Osteoblast (primary cell): ENCODE measurements at regions not wholly inside any gene's neighbourhood (a gene's known extent, or its start where the extent isn't known, plus 50 kb on each side); places are given as distances from the start of the nearest gene placed in this dataset.

Experiments
- DNase-seq: peaks from one replicate; pipeline ENCODE4 v3.0.0; 2011; ENCODE audit warnings: low spot score, mixed read lengths; ENCODE audit not compliant: insufficient read length; ENCODE audit errors: missing footprints
- H2AFZ ChIP-seq: 2 replicates; pipeline ENCODE4 v1.6.0; 2011; ENCODE audit warnings: mild to moderate bottlenecking, low read length
- H3K27ac ChIP-seq: 2 replicates; pipeline ENCODE4 v1.5.1; 2011; ENCODE audit warnings: mild to moderate bottlenecking, low read depth, low read length, moderate library complexity
- H3K27me3 ChIP-seq: 2 replicates; pipeline ENCODE4 v1.6.0; 2012; ENCODE audit warnings: mild to moderate bottlenecking, control low read depth, inconsistent platforms, low read length, moderate library complexity; ENCODE audit not compliant: insufficient read depth
- H3K36me3 ChIP-seq: 2 replicates; pipeline ENCODE4 v1.5.1; 2011; ENCODE audit warnings: mild to moderate bottlenecking, low read length, control low read depth, moderate library complexity; ENCODE audit not compliant: insufficient read depth
- H3K4me1 ChIP-seq: 2 replicates; pipeline ENCODE4 v1.5.1; 2011; ENCODE audit warnings: mild to moderate bottlenecking, low read length, control low read depth, moderate library complexity; ENCODE audit not compliant: insufficient read depth
- H3K4me2 ChIP-seq: 2 replicates; pipeline ENCODE4 v1.6.0; 2011; ENCODE audit warnings: mild to moderate bottlenecking, low read length; ENCODE audit not compliant: insufficient read depth
- H3K4me3 ChIP-seq: fragments of 200-600 bp; sonication (generic); 3 replicates; pipeline ENCODE4 v1.5.1; 2012; ENCODE audit warnings: mild to moderate bottlenecking, low read length, inconsistent platforms; ENCODE audit not compliant: insufficient read depth
- H3K79me2 ChIP-seq: 2 replicates; pipeline ENCODE4 v1.6.0; 2012; ENCODE audit warnings: mild to moderate bottlenecking, low read length, control low read depth, inconsistent platforms; ENCODE audit not compliant: insufficient read depth
- H3K9me3 ChIP-seq: 2 replicates; pipeline ENCODE4 v1.5.1; 2011; ENCODE audit warnings: low read depth, low read length, control low read depth
- H4K20me1 ChIP-seq: 2 replicates; pipeline ENCODE4 v1.6.0; 2012; ENCODE audit warnings: mild to moderate bottlenecking, low read length, control low read depth; ENCODE audit not compliant: insufficient read depth
- TF ChIP-seq, protein P1 (sequence below): IDR thresholded peaks from 2 replicates; pipeline ENCODE4 v1.5.1; 2011; ENCODE audit warnings: mild to moderate bottlenecking, low read depth, low read length, moderate library complexity; ENCODE audit errors: extremely low read depth

DNA sequence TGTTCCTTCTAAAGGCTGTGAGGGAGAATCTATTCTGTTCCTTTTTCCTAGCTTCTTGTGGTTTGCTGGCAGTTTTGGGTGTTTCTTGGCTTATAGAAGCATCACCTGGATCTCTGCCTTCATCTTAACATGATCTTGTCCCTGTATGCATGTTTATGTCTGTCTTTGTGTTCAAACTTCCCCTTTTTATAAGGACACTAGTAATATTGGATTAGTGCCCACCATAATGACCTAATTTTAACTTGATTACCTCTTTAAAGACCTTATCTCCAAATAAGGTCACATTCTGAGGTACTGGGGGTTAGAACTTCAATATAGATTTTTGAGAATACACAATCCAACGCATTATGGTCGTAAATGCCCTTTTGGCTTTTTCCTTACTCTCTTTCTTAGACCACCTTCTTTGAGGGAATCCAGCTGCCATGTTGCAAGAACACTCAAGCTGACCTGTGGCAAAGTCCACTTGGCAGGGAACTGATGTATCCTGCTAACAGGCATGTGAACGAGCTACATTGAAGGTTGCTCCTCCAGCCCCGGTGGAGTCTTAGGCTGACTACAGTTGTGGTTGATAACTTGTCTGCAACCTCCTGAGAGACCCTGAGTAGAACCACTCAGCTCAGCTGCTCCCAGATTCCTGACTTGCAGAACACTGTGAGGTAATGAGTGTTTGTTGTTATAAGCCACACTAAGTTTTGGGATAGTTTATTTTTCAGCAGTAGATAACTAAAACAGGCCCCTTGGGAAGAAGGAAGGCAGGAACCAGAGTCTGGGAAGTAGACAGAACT is 127.1 kb upstream of the OR9Q1 start:
- Histone ChIP-seq H3K27me3 (no peaks in the 10 kb centered on the region), H3K4me2 (no peak overlapping the region), H4K20me1 (no peaks in the 10 kb centered on the region), H3K4me1 (no peaks in the 10 kb centered on the region), H3K9me3 (no peaks in the 10 kb centered on the region), H3K27ac (no peak overlapping the region), H2AFZ (no peak overlapping the region), H3K79me2 (no peaks in the 10 kb centered on the region), H3K4me3 (no peak overlapping the region), H3K36me3 (no peaks in the 10 kb centered on the region)
- DNase-seq = no peak
- TF ChIP-seq, protein P1, sequence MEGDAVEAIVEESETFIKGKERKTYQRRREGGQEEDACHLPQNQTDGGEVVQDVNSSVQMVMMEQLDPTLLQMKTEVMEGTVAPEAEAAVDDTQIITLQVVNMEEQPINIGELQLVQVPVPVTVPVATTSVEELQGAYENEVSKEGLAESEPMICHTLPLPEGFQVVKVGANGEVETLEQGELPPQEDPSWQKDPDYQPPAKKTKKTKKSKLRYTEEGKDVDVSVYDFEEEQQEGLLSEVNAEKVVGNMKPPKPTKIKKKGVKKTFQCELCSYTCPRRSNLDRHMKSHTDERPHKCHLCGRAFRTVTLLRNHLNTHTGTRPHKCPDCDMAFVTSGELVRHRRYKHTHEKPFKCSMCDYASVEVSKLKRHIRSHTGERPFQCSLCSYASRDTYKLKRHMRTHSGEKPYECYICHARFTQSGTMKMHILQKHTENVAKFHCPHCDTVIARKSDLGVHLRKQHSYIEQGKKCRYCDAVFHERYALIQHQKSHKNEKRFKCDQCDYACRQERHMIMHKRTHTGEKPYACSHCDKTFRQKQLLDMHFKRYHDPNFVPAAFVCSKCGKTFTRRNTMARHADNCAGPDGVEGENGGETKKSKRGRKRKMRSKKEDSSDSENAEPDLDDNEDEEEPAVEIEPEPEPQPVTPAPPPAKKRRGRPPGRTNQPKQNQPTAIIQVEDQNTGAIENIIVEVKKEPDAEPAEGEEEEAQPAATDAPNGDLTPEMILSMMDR = no peak

DNA sequence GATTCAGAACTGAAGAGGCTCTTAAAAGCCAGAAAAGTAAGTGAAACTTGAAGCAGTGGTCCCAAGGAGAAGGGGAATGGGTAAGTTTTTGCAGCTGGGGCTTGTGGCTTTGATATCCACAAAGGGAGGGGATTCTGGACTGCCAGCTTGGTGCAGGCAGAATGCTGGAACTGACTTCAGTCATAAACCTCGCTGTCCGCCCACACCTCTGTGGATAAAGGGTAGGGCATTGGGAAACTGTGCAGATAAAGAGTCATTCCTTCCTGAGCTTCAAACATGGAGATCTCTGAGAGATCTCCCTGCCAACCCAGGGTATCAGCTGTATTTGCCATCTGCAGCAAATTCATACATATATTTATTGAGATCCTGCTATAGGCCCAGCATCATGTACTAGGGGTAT is 124.3 kb upstream of the OR9Q1 start:
- H2AFZ ChIP-seq = no peak overlapping the region
- H3K27ac ChIP-seq = no peak overlapping the region
- no peaks in the 10 kb centered on the region for H3K36me3 ChIP-seq
- TF ChIP-seq, protein P1 = no peak
- H3K27me3 ChIP-seq = no peaks in the 10 kb centered on the region
- H3K4me3 ChIP-seq = no peak overlapping the region
- H3K79me2 ChIP-seq = no peaks in the 10 kb centered on the region
- no peak for DNase-seq
- no peak overlapping the region for H3K4me2 ChIP-seq
- no peaks in the 10 kb centered on the region for H3K4me1 ChIP-seq
- H4K20me1 ChIP-seq = no peaks in the 10 kb centered on the region
- H3K9me3 ChIP-seq = no peaks in the 10 kb centered on the region

DNA sequence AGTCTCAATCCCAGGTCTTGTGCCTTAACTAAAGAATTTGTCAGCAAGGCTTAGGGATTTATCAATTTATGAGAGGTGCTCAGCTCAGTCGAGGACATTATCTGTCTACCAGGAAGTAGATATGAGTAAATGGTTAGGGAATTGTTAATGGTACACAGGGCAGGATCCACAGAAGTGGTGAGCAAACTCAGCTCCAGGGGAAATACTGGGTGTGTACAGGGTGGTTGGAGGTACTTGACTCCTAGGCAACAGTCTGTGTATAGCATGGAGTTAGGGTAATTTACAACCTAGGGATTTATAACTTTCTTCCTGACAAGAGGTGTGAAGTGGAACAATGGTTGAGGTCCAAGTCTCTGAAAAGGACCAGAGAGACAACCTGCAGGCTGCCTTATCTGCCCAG is 123.4 kb upstream of the OR9Q1 start:
- TF ChIP-seq, protein P1 = no peak
- H3K4me3 ChIP-seq = no peak overlapping the region
- no peaks in the 10 kb centered on the region for H3K4me1 ChIP-seq
- no peak overlapping the region for H3K27ac ChIP-seq
- H3K4me2 ChIP-seq = no peak overlapping the region
- H3K27me3 ChIP-seq = no peaks in the 10 kb centered on the region
- no peaks in the 10 kb centered on the region for H3K36me3 ChIP-seq
- DNase-seq = no peak
- H2AFZ ChIP-seq = no peak overlapping the region
- H3K9me3 ChIP-seq = no peaks in the 10 kb centered on the region
- no peaks in the 10 kb centered on the region for H4K20me1 ChIP-seq
- no peaks in the 10 kb centered on the region for H3K79me2 ChIP-seq

DNA sequence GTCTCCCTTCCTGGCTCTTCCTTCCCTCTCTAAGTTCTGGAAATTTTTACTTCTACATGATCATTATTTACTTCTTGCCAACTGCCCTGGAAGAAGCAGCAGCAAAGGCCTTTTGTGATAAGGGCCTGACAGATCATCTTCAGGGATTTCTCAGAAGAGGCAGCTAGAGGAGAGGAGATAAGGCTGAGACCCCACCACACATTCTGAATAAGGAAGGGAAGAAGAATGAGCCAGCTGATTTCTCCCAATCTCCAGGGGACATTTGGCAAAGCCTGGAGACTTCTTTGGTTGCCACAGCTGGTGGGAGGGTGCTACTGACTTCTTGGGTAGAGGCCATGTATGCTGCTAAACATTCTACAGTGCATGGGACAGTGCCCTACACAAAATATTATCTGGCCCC is 122.4 kb upstream of the OR9Q1 start:
- Histone ChIP-seq H3K4me2 (no peak overlapping the region), H2AFZ (no peak overlapping the region), H3K27me3 (no peaks in the 10 kb centered on the region), H3K4me1 (no peaks in the 10 kb centered on the region), H3K4me3 (no peak overlapping the region), H3K79me2 (no peaks in the 10 kb centered on the region), H3K9me3 (no peaks in the 10 kb centered on the region), H4K20me1 (no peaks in the 10 kb centered on the region), H3K36me3 (no peaks in the 10 kb centered on the region), H3K27ac (no peak overlapping the region)
- TF ChIP-seq, protein P1 = no peak
- DNase-seq = no peak
